CD8-positive, alpha-beta memory T cell (primary cell): ENCODE measurements at regions not wholly inside any gene's neighbourhood (a gene's known extent, or its start where the extent isn't known, plus 50 kb on each side); places are given as distances from the start of the nearest gene placed in this dataset.
A peak's percentile ranks its signal among the peaks of the same experiment; 100 is the strongest.

ENCODE experiments used
- CTCF ChIA-PET: fragments of 350-600 bp; sonication (Branson Sonifier 250); formaldehyde crosslinking; loops from one replicate; lab custom pipeline; 2021; ENCODE audit warnings: antibody characterized with exemption; lab: Charles Lee
- POLR2A ChIA-PET: fragments of 350-600 bp; sonication (Branson Sonifier 250); formaldehyde crosslinking; loops from one replicate; lab custom pipeline; 2021; ENCODE audit warnings: antibody characterized with exemption; lab: Charles Lee
- DNase-seq, 5 donors: peaks; one replicate each; pipeline versions ENCODE4 v3.0.0 to v3.0.0-alpha.2; 2020 to 2022; ENCODE audit warnings: mixed read lengths in 1 of 5
- H3K27ac ChIP-seq: one replicate; pipeline ENCODE4 v1.7.0; 2013; ENCODE audit warnings: low read depth, mild to moderate bottlenecking, low read length, moderate library complexity
- H3K27me3 ChIP-seq: 2 replicates; pipeline ENCODE4 v1.7.0; 2013; ENCODE audit warnings: low read length, mild to moderate bottlenecking; ENCODE audit not compliant: insufficient read depth, poor library complexity, severe bottlenecking
- H3K36me3 ChIP-seq: 2 replicates; pipeline ENCODE4 v1.7.0; 2013; ENCODE audit warnings: mild to moderate bottlenecking, low read length, moderate library complexity; ENCODE audit not compliant: insufficient read depth
- H3K4me1 ChIP-seq: 2 replicates; pipeline ENCODE4 v1.7.0; 2013; ENCODE audit warnings: mild to moderate bottlenecking, low read length, moderate library complexity; ENCODE audit not compliant: insufficient read depth
- H3K4me3 ChIP-seq: 2 replicates; pipeline ENCODE4 v1.7.0; 2013; ENCODE audit warnings: mild to moderate bottlenecking, low read length
- H3K9me3 ChIP-seq: 2 replicates; pipeline ENCODE4 v1.7.0; 2013; ENCODE audit warnings: mild to moderate bottlenecking, low read length
- H3K27ac Mint-ChIP-seq, 8 donors: one replicate each; pipeline ENCODE4 v1.8.0; 2020 to 2021; ENCODE audit warnings: mixed read lengths in 8 of 8, mild to moderate bottlenecking in 6 of 8, inconsistent platforms in 3 of 8, moderate library complexity in 3 of 8
- H3K27me3 Mint-ChIP-seq, 2 donors: one replicate each; pipeline ENCODE4 v1.8.0; 2020 to 2021; ENCODE audit warnings: mixed read lengths in 2 of 2, mild to moderate bottlenecking in 1 of 2, moderate library complexity in 1 of 2
- H3K36me3 Mint-ChIP-seq, 3 donors: one replicate each; pipeline ENCODE4 v1.8.0; 2020 to 2021; ENCODE audit warnings: mixed read lengths in 3 of 3, inconsistent platforms in 1 of 3, mild to moderate bottlenecking in 1 of 3
- H3K4me1 Mint-ChIP-seq, 3 donors: one replicate each; pipeline ENCODE4 v1.8.0; 2020 to 2021; ENCODE audit warnings: mixed read lengths in 3 of 3, inconsistent platforms in 1 of 3, mild to moderate bottlenecking in 1 of 3
- H3K4me3 Mint-ChIP-seq, 7 donors: one replicate each; pipeline ENCODE4 v1.8.0; 2020 to 2021; ENCODE audit warnings: mixed read lengths in 7 of 7, mild to moderate bottlenecking in 6 of 7, moderate library complexity in 4 of 7, inconsistent platforms in 2 of 7
- H3K9me3 Mint-ChIP-seq, 5 donors: one replicate each; pipeline ENCODE4 v1.8.0; 2020 to 2022; ENCODE audit warnings: mixed read lengths in 5 of 5, mild to moderate bottlenecking in 3 of 5, moderate library complexity in 2 of 5, inconsistent platforms in 1 of 5

- POLR2A ChIA-PET = no interaction called here
- Mint-ChIP-seq H3K27ac (no peak overlapping the region), H3K27me3 (peaks cover 6 to 12% of the 10 kb centered on the region in 2 donors), H3K4me3 (no peak overlapping the region), H3K9me3 (no peaks in the 10 kb centered on the region), H3K36me3 (no peaks in the 10 kb centered on the region), H3K4me1 (no peaks in the 10 kb centered on the region)
- Histone ChIP-seq H3K27ac (no peak overlapping the region), H3K27me3 (no peaks in the 10 kb centered on the region), H3K9me3 (no peaks in the 10 kb centered on the region), H3K36me3 (no peaks in the 10 kb centered on the region), H3K4me3 (no peak overlapping the region), H3K4me1 (no peaks in the 10 kb centered on the region)
- no peak for DNase-seq
- CTCF ChIA-PET = no interaction called here
Measured at GRCh38 chr9:15086156-15086763, 176.0 kb upstream of the FREM1 start.

GRCh38 chr9:15081021-15081753 lies 171.0 kb upstream of the FREM1 start:
- Mint-ChIP-seq H3K4me3 (no peak overlapping the region), H3K36me3 (no peaks in the 10 kb centered on the region), H3K4me1 (no peaks in the 10 kb centered on the region), H3K27me3 (peaks cover 8 to 12% of the 10 kb centered on the region in 2 donors), H3K9me3 (no peaks in the 10 kb centered on the region), H3K27ac (no peak overlapping the region)
- H3K4me3 ChIP-seq = no peak overlapping the region
- no peaks in the 10 kb centered on the region for H3K9me3 ChIP-seq
- no peaks in the 10 kb centered on the region for H3K4me1 ChIP-seq
- POLR2A ChIA-PET = no interaction called here
- no peak for DNase-seq
- no peaks in the 10 kb centered on the region for H3K27me3 ChIP-seq
- no peaks in the 10 kb centered on the region for H3K36me3 ChIP-seq
- no peak overlapping the region for H3K27ac ChIP-seq
- CTCF ChIA-PET = no interaction called here

- peak overlapping the region in 1 of 8 donors; percentile 62 for H3K27ac Mint-ChIP-seq
- ChIA-PET POLR2A (no interaction called here), CTCF (no interaction called here)
Measured at GRCh38 chr9:15080401-15080800, 170.2 kb upstream of the FREM1 start.

GRCh38 chr9:15079989-15080388 lies 169.8 kb upstream of the FREM1 start:
- Mint-ChIP-seq H3K9me3 (no peaks in the 10 kb centered on the region), H3K4me1 (no peaks in the 10 kb centered on the region), H3K36me3 (no peaks in the 10 kb centered on the region), H3K27ac (no peak overlapping the region), H3K4me3 (no peak overlapping the region), H3K27me3 (peaks cover 8 to 18% of the 10 kb centered on the region in 2 donors)
- no peaks in the 10 kb centered on the region for H3K27me3 ChIP-seq
- no peak for DNase-seq
- H3K4me3 ChIP-seq = no peak overlapping the region
- H3K36me3 ChIP-seq = no peaks in the 10 kb centered on the region
- H3K9me3 ChIP-seq = no peaks in the 10 kb centered on the region
- H3K27ac ChIP-seq = no peak overlapping the region
- H3K4me1 ChIP-seq = no peaks in the 10 kb centered on the region
- ChIA-PET POLR2A (no interaction called here), CTCF (no interaction called here)

More at GRCh38 chr9:15080401-15080800, 170.2 kb upstream of the FREM1 start:
- no peaks in the 10 kb centered on the region for H3K9me3 ChIP-seq
- H3K27ac ChIP-seq = no peak overlapping the region
- no peaks in the 10 kb centered on the region for H3K4me1 ChIP-seq
- Mint-ChIP-seq H3K4me3 (no peak overlapping the region), H3K36me3 (no peaks in the 10 kb centered on the region), H3K9me3 (no peaks in the 10 kb centered on the region), H3K4me1 (no peaks in the 10 kb centered on the region), H3K27me3 (peaks cover 8 to 14% of the 10 kb centered on the region in 2 donors)
- no peak overlapping the region for H3K4me3 ChIP-seq
- H3K27me3 ChIP-seq = no peaks in the 10 kb centered on the region
- H3K36me3 ChIP-seq = no peaks in the 10 kb centered on the region
- no peak for DNase-seq

GRCh38 chr9:15077946-15078729 lies 167.9 kb upstream of the FREM1 start:
- no peak overlapping the region for H3K4me3 ChIP-seq
- Mint-ChIP-seq H3K4me1 (no peaks in the 10 kb centered on the region), H3K27ac (no peak overlapping the region), H3K27me3 (peaks cover 8 to 19% of the 10 kb centered on the region in 2 donors), H3K4me3 (no peak overlapping the region), H3K9me3 (no peaks in the 10 kb centered on the region), H3K36me3 (no peaks in the 10 kb centered on the region)
- H3K27ac ChIP-seq = no peak overlapping the region
- no peaks in the 10 kb centered on the region for H3K27me3 ChIP-seq
- no peaks in the 10 kb centered on the region for H3K9me3 ChIP-seq
- no peak for DNase-seq
- H3K36me3 ChIP-seq = no peaks in the 10 kb centered on the region
- ChIA-PET CTCF (no interaction called here), POLR2A (no interaction called here)
- no peaks in the 10 kb centered on the region for H3K4me1 ChIP-seq

- no peak overlapping the region for H3K4me3 Mint-ChIP-seq
- Histone ChIP-seq H3K4me3 (no peak overlapping the region), H3K27me3 (no peaks in the 10 kb centered on the region), H3K36me3 (no peaks in the 10 kb centered on the region), H3K9me3 (no peaks in the 10 kb centered on the region), H3K4me1 (no peaks in the 10 kb centered on the region), H3K27ac (no peak overlapping the region)
- no peaks in the 10 kb centered on the region for H3K9me3 Mint-ChIP-seq
- peaks cover 7 to 15% of the 10 kb centered on the region in 2 donors for H3K27me3 Mint-ChIP-seq
- no peak for DNase-seq
- H3K4me1 Mint-ChIP-seq = no peaks in the 10 kb centered on the region
- no peak overlapping the region for H3K27ac Mint-ChIP-seq
- CTCF ChIA-PET = no interaction called here
- POLR2A ChIA-PET = no interaction called here
- no peaks in the 10 kb centered on the region for H3K36me3 Mint-ChIP-seq
Measured at GRCh38 chr9:15073620-15074019, 163.4 kb upstream of the FREM1 start.

- peaks cover 0 to 7% (median 0%) of the 10 kb centered on the region in 5 donors for H3K9me3 Mint-ChIP-seq
- H3K27me3 Mint-ChIP-seq = peaks cover 2 to 21% of the 10 kb centered on the region in 2 donors
- no peak overlapping the region for H3K4me3 ChIP-seq
- no peak overlapping the region for H3K27ac Mint-ChIP-seq
- no peaks in the 10 kb centered on the region for H3K4me1 Mint-ChIP-seq
- H3K9me3 ChIP-seq = no peaks in the 10 kb centered on the region
- H3K36me3 ChIP-seq = no peaks in the 10 kb centered on the region
- H3K27me3 ChIP-seq = no peaks in the 10 kb centered on the region
- no peak overlapping the region for H3K4me3 Mint-ChIP-seq
- no peak for DNase-seq
- POLR2A ChIA-PET = no interaction called here
- no peaks in the 10 kb centered on the region for H3K4me1 ChIP-seq
- CTCF ChIA-PET = no interaction called here
- H3K36me3 Mint-ChIP-seq = no peaks in the 10 kb centered on the region
- H3K27ac ChIP-seq = no peak overlapping the region
Measured at GRCh38 chr9:15070716-15071115, 160.5 kb upstream of the FREM1 start.

- Mint-ChIP-seq H3K4me1 (no peaks in the 10 kb centered on the region), H3K27me3 (peaks cover 2 to 20% of the 10 kb centered on the region in 2 donors), H3K9me3 (peaks cover 0 to 7% (median 0%) of the 10 kb centered on the region in 5 donors), H3K27ac (no peak overlapping the region), H3K36me3 (no peaks in the 10 kb centered on the region), H3K4me3 (no peak overlapping the region)
- no peak overlapping the region for H3K4me3 ChIP-seq
- ChIA-PET POLR2A (no interaction called here), CTCF (no interaction called here)
- no peak for DNase-seq
- no peaks in the 10 kb centered on the region for H3K36me3 ChIP-seq
- no peaks in the 10 kb centered on the region for H3K27me3 ChIP-seq
- H3K27ac ChIP-seq = no peak overlapping the region
- no peaks in the 10 kb centered on the region for H3K9me3 ChIP-seq
- no peaks in the 10 kb centered on the region for H3K4me1 ChIP-seq
Measured at GRCh38 chr9:15069106-15069505, 158.9 kb upstream of the FREM1 start.
